ENCODE measurements at regions not wholly inside any gene's neighbourhood (a gene's known extent, or its start where the extent isn't known, plus 50 kb on each side); places are given as distances from the start of the nearest gene placed in this dataset.

GRCh38 chr2:198309081-198309480 lies 504.7 kb downstream of the PLCL1 start:
- Histone ChIP-seq H3K4me1 (ENCODE audit: low read depth) (peaks cover 4% of the 10 kb centered on the region), H3K4me3 (no peak overlapping the region), H3K27me3 (peaks cover 17% of the 10 kb centered on the region), H3K27ac (no peak overlapping the region), H3K36me3 (no peaks in the 10 kb centered on the region), H3K9me3 (ENCODE audit: low read depth) (no peaks in the 10 kb centered on the region)
- TF ChIP-seq CTCF (IDR thresholded peaks at IDR 0.05; ENCODE audit: low read depth, low read length): no peak
- DNase-seq (ENCODE audit: low read depth in 1 of 2, low spot score in 1 of 2): no peak

GRCh38 chr2:198308368-198308767 lies 504.0 kb downstream of the PLCL1 start:
- TF ChIP-seq CTCF (IDR thresholded peaks at IDR 0.05; ENCODE audit: low read depth, low read length): no peak
- Histone ChIP-seq H3K9me3 (ENCODE audit: low read depth) (no peaks in the 10 kb centered on the region), H3K27ac (no peak overlapping the region), H3K4me1 (ENCODE audit: low read depth) (peaks cover 4% of the 10 kb centered on the region), H3K4me3 (no peak overlapping the region), H3K27me3 (peaks cover 10% of the 10 kb centered on the region), H3K36me3 (no peaks in the 10 kb centered on the region)
- DNase-seq (ENCODE audit: low read depth in 1 of 2, low spot score in 1 of 2): no peak

GRCh38 chr2:198307093-198307492 lies 502.7 kb downstream of the PLCL1 start:
- Histone ChIP-seq H3K9me3 (ENCODE audit: low read depth) (no peaks in the 10 kb centered on the region), H3K4me3 (no peak overlapping the region), H3K36me3 (no peaks in the 10 kb centered on the region), H3K27me3 (peaks cover 3% of the 10 kb centered on the region), H3K4me1 (ENCODE audit: low read depth) (no peaks in the 10 kb centered on the region), H3K27ac (no peak overlapping the region)
- no peak for TF ChIP-seq CTCF (IDR thresholded peaks at IDR 0.05; ENCODE audit: low read depth, low read length)
- no peak for DNase-seq (ENCODE audit: low read depth in 1 of 2, low spot score in 1 of 2)

DNA sequence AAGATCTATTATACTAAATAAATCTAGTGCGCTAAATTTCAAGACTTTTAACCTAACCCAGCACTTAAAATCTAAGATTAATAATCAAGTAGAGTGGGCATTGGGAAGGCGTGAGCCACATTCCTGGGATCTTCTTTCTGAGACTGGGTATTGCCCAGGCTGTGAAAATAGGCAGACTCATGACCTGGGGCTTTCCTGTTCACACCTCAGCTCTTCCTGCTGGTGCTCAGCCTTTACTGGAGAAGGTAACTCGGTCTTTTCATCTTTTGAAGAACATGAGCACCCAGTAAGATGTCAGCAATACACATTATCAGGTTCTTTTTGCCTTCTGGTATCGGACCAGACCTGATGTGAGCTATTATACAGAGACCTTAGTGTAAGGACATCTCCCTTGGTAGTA lies 500.5 kb downstream of the PLCL1 start:
- TF ChIP-seq CTCF (IDR thresholded peaks at IDR 0.05; ENCODE audit: low read depth, low read length): no peak

DNA sequence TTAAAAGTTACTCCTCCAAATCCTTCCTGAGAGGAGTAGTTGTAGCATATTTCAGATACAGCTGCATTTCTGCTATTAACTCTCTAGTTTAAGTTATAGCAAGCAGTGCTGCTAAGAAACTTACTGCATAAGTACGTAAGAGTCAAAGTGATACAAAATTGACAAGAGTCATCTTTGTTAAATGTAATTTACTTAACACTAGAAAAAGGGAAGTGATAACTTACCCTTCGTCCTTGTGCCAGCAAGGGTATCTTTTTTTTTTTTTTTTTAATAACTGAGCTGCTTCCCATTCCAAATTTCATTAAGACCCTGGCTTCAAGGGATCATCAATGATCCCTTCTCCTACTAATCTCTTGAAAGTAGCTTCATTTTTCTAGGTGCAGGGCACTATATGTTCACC lies 493.0 kb downstream of the PLCL1 start:
- no peak for TF ChIP-seq CTCF (IDR thresholded peaks at IDR 0.05; ENCODE audit: low read depth, low read length)
- Histone ChIP-seq H3K36me3 (no peaks in the 10 kb centered on the region), H3K4me1 (ENCODE audit: low read depth) (no peaks in the 10 kb centered on the region), H3K27me3 (no peaks in the 10 kb centered on the region), H3K9me3 (ENCODE audit: low read depth) (no peaks in the 10 kb centered on the region), H3K4me3 (no peak overlapping the region), H3K27ac (no peak overlapping the region)
- no peak for DNase-seq (ENCODE audit: low read depth in 1 of 2, low spot score in 1 of 2)

More for the DNA sequence above, 500.5 kb downstream of the PLCL1 start:
- no peaks in the 10 kb centered on the region for H3K4me1 ChIP-seq (ENCODE audit: low read depth)
- H3K36me3 ChIP-seq: no peaks in the 10 kb centered on the region
- H3K4me3 ChIP-seq: no peak overlapping the region
- H3K27me3 ChIP-seq: no peaks in the 10 kb centered on the region
- no peaks in the 10 kb centered on the region for H3K9me3 ChIP-seq (ENCODE audit: low read depth)
- H3K27ac ChIP-seq: no peak overlapping the region
- no peak for DNase-seq (ENCODE audit: low read depth in 1 of 2, low spot score in 1 of 2)

All from cardiac muscle cell (in vitro differentiated cells and primary cell).